SH-SY5Y (cell line): ENCODE measurements at regions not wholly inside any gene's neighbourhood (a gene's known extent, or its start where the extent isn't known, plus 50 kb on each side); places are given as distances from the start of the nearest gene placed in this dataset.

Experiments used
- GATA2 ChIP-seq: IDR thresholded peaks from 2 replicates; pipeline ENCODE4 v1.6.1; 2011; ENCODE audit warnings: mild to moderate bottlenecking, low read depth, low read length
- GATA3 ChIP-seq: IDR thresholded peaks from 2 replicates; pipeline ENCODE4 v1.6.1; 2011; ENCODE audit warnings: low read depth, mild to moderate bottlenecking, low read length, moderate library complexity

GRCh38 chr2:45337481-45337880, 273.6 kb downstream of the SRBD1 start:
- TF ChIP-seq GATA2, result no peak
- no peak for TF ChIP-seq GATA3

- TF ChIP-seq GATA3, result no peak
- no peak for TF ChIP-seq GATA2
These were observed 276.9 kb downstream of the SRBD1 start for GRCh38 chr2:45334205-45334604.

- TF ChIP-seq GATA2 (no peak), GATA3 (no peak)
These were observed 278.5 kb downstream of the SRBD1 start for GRCh38 chr2:45332567-45332966.

GRCh38 chr2:45332094-45332493, 279.0 kb downstream of the SRBD1 start:
- no peak for TF ChIP-seq GATA3
- TF ChIP-seq GATA2, result no peak

- TF ChIP-seq GATA3 (no peak), GATA2 (no peak)
These were observed 279.7 kb downstream of the SRBD1 start for GRCh38 chr2:45331410-45331786.

- TF ChIP-seq GATA2, result no peak
- no peak for TF ChIP-seq GATA3
These were observed 280.2 kb downstream of the SRBD1 start for GRCh38 chr2:45330637-45331409.

- no peak for TF ChIP-seq GATA2
These were observed 281.0 kb downstream of the SRBD1 start for GRCh38 chr2:45330108-45330507.

- no peak for TF ChIP-seq GATA2
- no peak for TF ChIP-seq GATA3
These were observed 281.9 kb downstream of the SRBD1 start for GRCh38 chr2:45329045-45329677.

- TF ChIP-seq GATA3 (no peak), GATA2 (no peak)
These were observed 282.7 kb downstream of the SRBD1 start for GRCh38 chr2:45328264-45328870.

GRCh38 chr2:45323344-45323743, 287.7 kb downstream of the SRBD1 start:
- TF ChIP-seq GATA3 (no peak), GATA2 (no peak)

GRCh38 chr2:45320956-45321355, 290.1 kb downstream of the SRBD1 start:
- TF ChIP-seq GATA3 (no peak), GATA2 (no peak)

- no peak for TF ChIP-seq GATA3
- TF ChIP-seq GATA2, result no peak
These were observed 291.2 kb downstream of the SRBD1 start for GRCh38 chr2:45319683-45320455.

GRCh38 chr2:45318686-45319085, 292.4 kb downstream of the SRBD1 start:
- TF ChIP-seq GATA2, result no peak
- no peak for TF ChIP-seq GATA3
